Activated gamma-delta T cell treated with anti-CD3 and anti-CD28 coated beads, Interleukin-2, amount 50 U/mL, for 16 hours (primary cell): ENCODE measurements at regions not wholly inside any gene's neighbourhood (a gene's known extent, or its start where the extent isn't known, plus 50 kb on each side); places are given as distances from the start of the nearest gene placed in this dataset.
"Not testable (repeated sequence)": the region's sequence is repeated elsewhere in the genome, so short reads cannot be mapped to it uniquely, and the experiment has no call there.

Experiments
- DNase-seq: peaks from one replicate; pipeline ENCODE4 v3.0.0-alpha.2; 2020; ENCODE audit warnings: low read depth

- no peak for DNase-seq
Observed at GRCh38 chr6:53446151-53446550, 97.4 kb upstream of the ELOVL5 start.

GRCh38 chr6:53441761-53442160 is 93.0 kb upstream of the ELOVL5 start:
- no peak for DNase-seq

- DNase-seq, result no peak
Observed at GRCh38 chr6:53441035-53441493, 92.3 kb upstream of the ELOVL5 start.

GRCh38 chr6:53440336-53440945 is 91.7 kb upstream of the ELOVL5 start:
- no peak for DNase-seq

GRCh38 chr6:53439556-53439955 is 90.8 kb upstream of the ELOVL5 start:
- no peak for DNase-seq

- no peak for DNase-seq
Observed at GRCh38 chr6:53437557-53438202, 88.9 kb upstream of the ELOVL5 start.

- DNase-seq, result no peak
Observed at GRCh38 chr6:53436526-53437303, 88.0 kb upstream of the ELOVL5 start.

- no peak for DNase-seq
Observed at GRCh38 chr6:53433951-53434285, 85.2 kb upstream of the ELOVL5 start.

GRCh38 chr6:53433261-53433950 is 84.7 kb upstream of the ELOVL5 start:
- no peak for DNase-seq

GRCh38 chr6:53432318-53433161 is 83.8 kb upstream of the ELOVL5 start:
- DNase-seq, result no peak

- no peak for DNase-seq
Observed at GRCh38 chr6:53431704-53432103, 83.0 kb upstream of the ELOVL5 start.

GRCh38 chr6:53429401-53429800 is 80.7 kb upstream of the ELOVL5 start:
- no peak for DNase-seq

- DNase-seq, result no peak
Observed at GRCh38 chr6:53428886-53429285, 80.1 kb upstream of the ELOVL5 start.

GRCh38 chr6:53426667-53427270 is 78.0 kb upstream of the ELOVL5 start:
- DNase-seq, result no peak

GRCh38 chr6:53426117-53426516 is 77.4 kb upstream of the ELOVL5 start:
- DNase-seq, result no peak

GRCh38 chr6:53424976-53425718 is 76.4 kb upstream of the ELOVL5 start:
- no peak for DNase-seq

- DNase-seq, result no peak
Observed at GRCh38 chr6:53424300-53424699, 75.5 kb upstream of the ELOVL5 start.

GRCh38 chr6:53423560-53423959 is 74.8 kb upstream of the ELOVL5 start:
- not testable (repeated sequence) for DNase-seq

- no peak for DNase-seq
Observed at GRCh38 chr6:53419026-53419425, 70.3 kb upstream of the ELOVL5 start.

GRCh38 chr6:53418288-53418687 is 69.5 kb upstream of the ELOVL5 start:
- DNase-seq, result no peak

- DNase-seq, result no peak
Observed at GRCh38 chr6:53417141-53417540, 68.4 kb upstream of the ELOVL5 start.
